Endodermal cell (in vitro differentiated cells): ENCODE measurements at regions not wholly inside any gene's neighbourhood (a gene's known extent, or its start where the extent isn't known, plus 50 kb on each side); places are given as distances from the start of the nearest gene placed in this dataset.
"Not testable (repeated sequence)": the region's sequence is repeated elsewhere in the genome, so short reads cannot be mapped to it uniquely, and the experiment has no call there.

Experiments
- DNase-seq: peaks from one replicate; pipeline ENCODE4 v3.0.0-alpha.2; 2017
- H3K27ac ChIP-seq: 2 replicates; pipeline ENCODE4 v1.5.1; 2013; ENCODE audit warnings: mild to moderate bottlenecking, low read depth, low read length, moderate library complexity
- H3K27me3 ChIP-seq: 2 replicates; pipeline ENCODE4 v1.6.1; 2013; ENCODE audit warnings: mild to moderate bottlenecking, low read length, moderate library complexity; ENCODE audit not compliant: insufficient read depth, control insufficient read depth, poor library complexity, severe bottlenecking
- H3K36me3 ChIP-seq: 2 replicates; pipeline ENCODE4 v1.7.0; 2013; ENCODE audit warnings: mild to moderate bottlenecking, low read length, moderate library complexity; ENCODE audit not compliant: control insufficient read depth, insufficient read depth
- H3K4me1 ChIP-seq: one replicate; pipeline ENCODE4 v1.7.0; 2013; ENCODE audit warnings: low read length; ENCODE audit not compliant: control insufficient read depth, insufficient read depth
- H3K4me3 ChIP-seq: 2 replicates; pipeline ENCODE4 v1.5.1; 2013; ENCODE audit warnings: mild to moderate bottlenecking, low read length, moderate library complexity
- H3K9ac ChIP-seq: 2 replicates; pipeline ENCODE4 v1.6.1; 2013; ENCODE audit warnings: mild to moderate bottlenecking, low read length, moderate library complexity; ENCODE audit not compliant: poor library complexity, severe bottlenecking; ENCODE audit errors: extremely low read depth
- H3K9me3 ChIP-seq: 2 replicates; pipeline ENCODE4 v1.6.1; 2013; ENCODE audit warnings: mild to moderate bottlenecking, low read length, moderate library complexity; ENCODE audit not compliant: control insufficient read depth
- H3K27ac Mint-ChIP-seq: 2 replicates; pipeline ENCODE4 v1.8.0; 2020; ENCODE audit warnings: mixed read lengths
- H3K27me3 Mint-ChIP-seq: 2 replicates; pipeline ENCODE4 v1.8.0; 2021; ENCODE audit warnings: mild to moderate bottlenecking, mixed read lengths; ENCODE audit not compliant: insufficient read depth
- H3K36me3 Mint-ChIP-seq: 2 replicates; pipeline ENCODE4 v1.8.0; 2020; ENCODE audit warnings: low read depth, mixed read lengths
- H3K4me1 Mint-ChIP-seq: 2 replicates; pipeline ENCODE4 v1.8.0; 2020; ENCODE audit warnings: mixed read lengths
- H3K4me3 Mint-ChIP-seq: 2 replicates; pipeline ENCODE4 v1.8.0; 2020; ENCODE audit warnings: mild to moderate bottlenecking, moderate library complexity, mixed read lengths
- H3K9me3 Mint-ChIP-seq: 2 replicates; pipeline ENCODE4 v1.8.0; 2020; ENCODE audit warnings: mild to moderate bottlenecking, mixed read lengths
- WGBS, 2 experiments: methylation state at CpG; one replicate each; pipeline versions ENCODE4 v1.1.5 to v1.1.7; 2013; ENCODE audit warnings: missing lambda C conversion rate in 2 of 2, mixed read lengths in 1 of 2; ENCODE audit not compliant: insufficient coverage in 1 of 2, insufficient read length in 1 of 2; 5-methylcytosine and 5-hydroxymethylcytosine counted together
- TF ChIP-seq, protein P1 (sequence below): fragments of 200-600 bp; sonication (generic); conservative IDR thresholded peaks from 2 replicates; pipeline ENCODE4 v1.5.0; 2021; ENCODE audit warnings: antibody characterized with exemption, mild to moderate bottlenecking

- Mint-ChIP-seq H3K27ac (no peak overlapping the region), H3K36me3 (no peaks in the 10 kb centered on the region), H3K4me1 (no peaks in the 10 kb centered on the region), H3K4me3 (no peak overlapping the region), H3K9me3 (peaks cover 2% of the 10 kb centered on the region), H3K27me3 (no peaks in the 10 kb centered on the region)
- H3K27me3 ChIP-seq = no peaks in the 10 kb centered on the region
- no CpG with 5 or more reads among the region's 2 CpGs for WGBS, 2 experiments
- H3K27ac ChIP-seq = no peak overlapping the region
- H3K4me1 ChIP-seq = no peaks in the 10 kb centered on the region
- no peak overlapping the region for H3K4me3 ChIP-seq
- H3K36me3 ChIP-seq = no peaks in the 10 kb centered on the region
- no peaks in the 10 kb centered on the region for H3K9me3 ChIP-seq
- DNase-seq = no peak
- TF ChIP-seq, protein P1, sequence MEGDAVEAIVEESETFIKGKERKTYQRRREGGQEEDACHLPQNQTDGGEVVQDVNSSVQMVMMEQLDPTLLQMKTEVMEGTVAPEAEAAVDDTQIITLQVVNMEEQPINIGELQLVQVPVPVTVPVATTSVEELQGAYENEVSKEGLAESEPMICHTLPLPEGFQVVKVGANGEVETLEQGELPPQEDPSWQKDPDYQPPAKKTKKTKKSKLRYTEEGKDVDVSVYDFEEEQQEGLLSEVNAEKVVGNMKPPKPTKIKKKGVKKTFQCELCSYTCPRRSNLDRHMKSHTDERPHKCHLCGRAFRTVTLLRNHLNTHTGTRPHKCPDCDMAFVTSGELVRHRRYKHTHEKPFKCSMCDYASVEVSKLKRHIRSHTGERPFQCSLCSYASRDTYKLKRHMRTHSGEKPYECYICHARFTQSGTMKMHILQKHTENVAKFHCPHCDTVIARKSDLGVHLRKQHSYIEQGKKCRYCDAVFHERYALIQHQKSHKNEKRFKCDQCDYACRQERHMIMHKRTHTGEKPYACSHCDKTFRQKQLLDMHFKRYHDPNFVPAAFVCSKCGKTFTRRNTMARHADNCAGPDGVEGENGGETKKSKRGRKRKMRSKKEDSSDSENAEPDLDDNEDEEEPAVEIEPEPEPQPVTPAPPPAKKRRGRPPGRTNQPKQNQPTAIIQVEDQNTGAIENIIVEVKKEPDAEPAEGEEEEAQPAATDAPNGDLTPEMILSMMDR = no peak
- no peak overlapping the region for H3K9ac ChIP-seq
These were observed 68.2 kb upstream of the PHLPP1 start for GRCh38 chr18:62647179-62647578.

DNA sequence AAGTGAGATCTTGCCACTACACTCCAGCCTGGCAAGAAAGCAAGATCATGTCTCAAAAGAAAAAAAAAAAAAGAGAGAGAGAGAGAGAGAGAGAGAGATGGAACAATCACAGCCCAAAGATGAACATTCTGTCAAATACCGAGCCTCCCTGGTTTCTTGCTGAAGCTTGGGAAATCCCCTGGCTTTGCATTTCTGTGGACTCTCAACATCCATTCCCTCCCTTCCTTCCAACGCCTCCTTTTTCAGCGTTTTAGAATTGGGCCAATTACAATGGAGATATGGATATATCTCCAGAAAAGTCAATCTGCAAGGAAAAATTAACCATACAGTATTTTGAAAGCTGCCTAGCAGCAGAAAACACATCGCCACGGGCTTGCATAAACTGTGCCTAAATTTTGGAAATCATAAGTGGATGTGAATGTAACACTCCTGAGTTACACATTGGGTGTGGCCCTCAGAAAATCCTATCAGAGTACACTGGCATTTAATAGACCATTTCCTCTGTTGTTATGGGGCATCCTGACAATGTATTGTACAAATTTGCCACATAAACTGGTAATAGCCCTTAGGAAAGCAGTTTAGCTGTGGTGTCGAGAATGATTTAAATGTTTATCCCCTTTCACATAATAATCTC lies 67.2 kb upstream of the PHLPP1 start:
- TF ChIP-seq, protein P1 = no peak
- no peak for DNase-seq
- Mint-ChIP-seq H3K9me3 (peaks cover 2% of the 10 kb centered on the region), H3K4me3 (no peak overlapping the region), H3K27me3 (no peaks in the 10 kb centered on the region), H3K4me1 (no peaks in the 10 kb centered on the region), H3K27ac (no peak overlapping the region), H3K36me3 (no peaks in the 10 kb centered on the region)
- Histone ChIP-seq H3K4me3 (no peak overlapping the region), H3K4me1 (no peaks in the 10 kb centered on the region), H3K27me3 (no peaks in the 10 kb centered on the region), H3K36me3 (no peaks in the 10 kb centered on the region), H3K9me3 (no peaks in the 10 kb centered on the region), H3K27ac (no peak overlapping the region), H3K9ac (no peak overlapping the region)
- WGBS, 2 experiments = 82 to 100% methylated on average over 2 to 6 of the region's 6 CpGs

GRCh38 chr18:62651276-62652056 lies 63.9 kb upstream of the PHLPP1 start:
- Mint-ChIP-seq H3K4me3 (no peak overlapping the region), H3K4me1 (no peaks in the 10 kb centered on the region), H3K9me3 (no peaks in the 10 kb centered on the region), H3K36me3 (no peaks in the 10 kb centered on the region), H3K27me3 (no peaks in the 10 kb centered on the region), H3K27ac (no peak overlapping the region)
- Histone ChIP-seq H3K27ac (no peak overlapping the region), H3K36me3 (no peaks in the 10 kb centered on the region), H3K4me3 (no peak overlapping the region), H3K27me3 (no peaks in the 10 kb centered on the region), H3K9me3 (no peaks in the 10 kb centered on the region), H3K4me1 (no peaks in the 10 kb centered on the region), H3K9ac (no peak overlapping the region)
- TF ChIP-seq, protein P1 = no peak
- DNase-seq = no peak
- 86 to 91% methylated on average over 4 to 7 of the region's 7 CpGs for WGBS, 2 experiments

DNA sequence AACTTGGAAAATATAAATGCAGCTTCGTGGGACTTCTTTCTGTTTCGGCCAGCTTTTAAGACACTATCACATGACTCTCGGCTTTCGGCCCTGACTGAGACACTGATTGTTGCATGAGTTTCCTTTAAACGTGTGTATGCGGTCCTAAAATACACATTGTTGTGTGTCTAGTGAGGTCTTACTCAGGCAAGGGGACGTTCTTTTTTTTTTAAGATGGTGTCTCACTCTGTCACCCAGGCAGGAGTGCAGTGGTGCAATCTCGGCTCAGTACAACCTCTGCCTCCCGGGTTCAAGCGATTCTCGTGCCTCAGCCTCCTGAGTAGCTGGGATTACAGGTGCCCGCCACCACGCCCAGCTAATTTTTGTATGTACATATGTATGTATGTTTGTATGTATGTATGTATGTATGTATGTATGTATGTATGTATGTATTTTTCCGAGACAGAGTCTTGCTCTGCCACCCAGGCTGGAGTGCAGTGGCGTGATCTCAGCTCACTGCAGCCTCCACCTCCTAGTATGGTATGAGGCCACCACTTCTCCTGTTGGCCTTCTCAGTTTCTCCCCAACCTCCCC lies 63.2 kb upstream of the PHLPP1 start:
- H3K9ac ChIP-seq, H3K4me1 Mint-ChIP-seq, H3K36me3 Mint-ChIP-seq, H3K36me3 ChIP-seq, DNase-seq, H3K27me3 Mint-ChIP-seq, H3K27ac Mint-ChIP-seq, H3K4me3 Mint-ChIP-seq, H3K27ac ChIP-seq, H3K27me3 ChIP-seq, H3K9me3 Mint-ChIP-seq, H3K4me3 ChIP-seq, H3K9me3 ChIP-seq, H3K4me1 ChIP-seq: not testable (repeated sequence)
- 90 to 91% methylated on average over 10 to 14 of the region's 15 CpGs for WGBS, 2 experiments
